HFFc6 (cell line): ENCODE measurements at regions not wholly inside any gene's neighbourhood (a gene's known extent, or its start where the extent isn't known, plus 50 kb on each side); places are given as distances from the start of the nearest gene placed in this dataset.

Source experiments
- DNase-seq: peaks from one replicate; pipeline ENCODE4 v3.0.0-alpha.2; 2018
- H3K27ac Mint-ChIP-seq: 2 replicates; pipeline ENCODE4 v1.8.0; 2020; ENCODE audit warnings: mild to moderate bottlenecking, mixed read lengths
- H3K27me3 Mint-ChIP-seq: 2 replicates; pipeline ENCODE4 v1.8.0; 2021; ENCODE audit warnings: mild to moderate bottlenecking, moderate library complexity, mixed read lengths; ENCODE audit not compliant: insufficient read depth
- H3K36me3 Mint-ChIP-seq: 2 replicates; pipeline ENCODE4 v1.8.0; 2021; ENCODE audit warnings: low read depth, mixed read lengths
- H3K4me1 Mint-ChIP-seq: 2 replicates; pipeline ENCODE4 v1.8.0; 2020; ENCODE audit warnings: low read depth, mixed read lengths
- H3K4me3 Mint-ChIP-seq: 2 replicates; pipeline ENCODE4 v1.8.0; 2020; ENCODE audit warnings: mild to moderate bottlenecking, moderate library complexity, mixed read lengths
- H3K9me3 Mint-ChIP-seq: 2 replicates; pipeline ENCODE4 v1.8.0; 2020; ENCODE audit warnings: mild to moderate bottlenecking, mixed read lengths
- TF ChIP-seq, protein P1 (sequence below): fragments of 200-600 bp; sonication (generic); IDR thresholded peaks from 2 replicates; pipeline ENCODE4 v1.5.0; 2021; ENCODE audit warnings: antibody characterized with exemption, mild to moderate bottlenecking

DNA sequence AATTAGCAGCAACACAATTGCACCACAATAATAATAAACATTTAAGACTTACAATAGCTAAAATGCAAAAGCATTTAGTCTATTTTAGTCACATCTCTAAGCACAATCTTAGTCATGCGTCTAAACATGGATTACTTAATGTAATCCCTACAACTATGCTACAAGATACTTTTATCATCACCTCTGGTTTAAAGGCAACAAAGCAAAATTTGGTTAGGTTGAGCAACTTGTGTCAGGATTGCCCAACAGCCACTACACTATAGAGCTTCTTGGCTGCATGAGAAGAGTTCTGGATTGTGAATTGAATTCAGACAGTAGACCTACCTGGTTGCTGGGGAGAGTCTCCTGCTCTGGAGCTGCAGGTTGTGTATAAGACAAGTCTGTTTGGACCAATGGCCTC, 146.5 kb upstream of the PUDP start:
- TF ChIP-seq, protein P1, sequence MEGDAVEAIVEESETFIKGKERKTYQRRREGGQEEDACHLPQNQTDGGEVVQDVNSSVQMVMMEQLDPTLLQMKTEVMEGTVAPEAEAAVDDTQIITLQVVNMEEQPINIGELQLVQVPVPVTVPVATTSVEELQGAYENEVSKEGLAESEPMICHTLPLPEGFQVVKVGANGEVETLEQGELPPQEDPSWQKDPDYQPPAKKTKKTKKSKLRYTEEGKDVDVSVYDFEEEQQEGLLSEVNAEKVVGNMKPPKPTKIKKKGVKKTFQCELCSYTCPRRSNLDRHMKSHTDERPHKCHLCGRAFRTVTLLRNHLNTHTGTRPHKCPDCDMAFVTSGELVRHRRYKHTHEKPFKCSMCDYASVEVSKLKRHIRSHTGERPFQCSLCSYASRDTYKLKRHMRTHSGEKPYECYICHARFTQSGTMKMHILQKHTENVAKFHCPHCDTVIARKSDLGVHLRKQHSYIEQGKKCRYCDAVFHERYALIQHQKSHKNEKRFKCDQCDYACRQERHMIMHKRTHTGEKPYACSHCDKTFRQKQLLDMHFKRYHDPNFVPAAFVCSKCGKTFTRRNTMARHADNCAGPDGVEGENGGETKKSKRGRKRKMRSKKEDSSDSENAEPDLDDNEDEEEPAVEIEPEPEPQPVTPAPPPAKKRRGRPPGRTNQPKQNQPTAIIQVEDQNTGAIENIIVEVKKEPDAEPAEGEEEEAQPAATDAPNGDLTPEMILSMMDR: no peak
- Mint-ChIP-seq H3K4me1 (no peaks in the 10 kb centered on the region), H3K27me3 (no peaks in the 10 kb centered on the region), H3K4me3 (no peak overlapping the region), H3K9me3 (no peaks in the 10 kb centered on the region), H3K27ac (no peak overlapping the region), H3K36me3 (no peaks in the 10 kb centered on the region)
- peak; percentile 10 for DNase-seq

DNA sequence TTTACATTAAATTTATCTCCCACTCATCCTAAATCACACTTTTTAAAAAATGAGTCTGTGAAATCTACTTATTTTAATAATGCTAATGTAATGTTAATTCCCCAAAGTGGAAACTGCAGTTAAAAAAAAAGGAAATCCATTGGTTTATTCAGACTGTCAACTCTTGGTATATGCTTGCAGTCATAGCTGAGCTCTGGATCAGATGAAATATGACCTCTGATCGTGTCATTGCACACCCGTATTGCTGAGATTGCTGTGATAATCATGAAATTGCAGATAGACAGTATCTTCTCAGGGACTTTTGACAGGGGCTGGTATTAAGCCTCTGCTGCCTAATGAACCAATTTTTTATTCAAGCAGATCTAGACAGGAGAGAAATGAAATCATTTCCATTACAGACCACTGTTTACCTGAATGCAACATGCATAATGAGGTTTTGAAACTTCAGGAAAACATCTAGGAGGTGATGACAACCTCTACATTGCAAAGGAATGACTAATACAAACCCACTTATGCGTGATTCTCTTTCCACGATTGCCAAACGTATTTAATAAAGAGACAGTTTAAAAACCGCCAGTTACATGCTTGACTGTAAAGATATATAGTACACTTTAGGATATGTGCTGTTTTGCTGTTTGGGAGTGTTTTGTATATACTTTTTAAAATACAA, 138.3 kb upstream of the PUDP start:
- H3K27me3 Mint-ChIP-seq: no peaks in the 10 kb centered on the region
- DNase-seq: no peak
- TF ChIP-seq, protein P1: no peak
- no peaks in the 10 kb centered on the region for H3K9me3 Mint-ChIP-seq
- H3K27ac Mint-ChIP-seq: peak overlapping the region; percentile 18; the same call in 1 of the 2 replicates
- peaks cover 16% of the 10 kb centered on the region for H3K4me1 Mint-ChIP-seq
- H3K4me3 Mint-ChIP-seq: peak overlapping the region; percentile 57
- no peaks in the 10 kb centered on the region for H3K36me3 Mint-ChIP-seq

DNA sequence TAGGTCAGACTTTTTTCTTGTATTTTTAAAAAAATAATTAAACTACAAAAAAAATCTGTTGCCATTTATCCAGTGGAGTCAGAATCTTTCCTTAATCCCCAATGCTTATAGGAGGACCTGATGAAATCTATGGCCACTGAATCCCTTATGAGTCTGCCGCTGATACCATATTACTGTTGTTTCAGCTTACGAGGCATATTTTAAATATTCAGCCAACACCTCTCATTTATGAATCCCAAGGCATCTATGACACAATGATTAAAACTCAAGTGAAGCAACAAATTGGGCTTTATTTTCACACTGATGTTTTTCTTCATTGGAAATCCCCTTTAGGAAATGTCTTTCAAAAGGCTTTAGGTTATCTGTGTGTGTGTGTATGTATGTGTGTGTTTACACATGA, 137.8 kb upstream of the PUDP start:
- no peak overlapping the region for H3K27ac Mint-ChIP-seq
- TF ChIP-seq, protein P1: no peak
- H3K4me3 Mint-ChIP-seq: no peak overlapping the region
- no peak for DNase-seq
- no peaks in the 10 kb centered on the region for H3K36me3 Mint-ChIP-seq
- peaks cover 21% of the 10 kb centered on the region for H3K4me1 Mint-ChIP-seq
- no peaks in the 10 kb centered on the region for H3K27me3 Mint-ChIP-seq
- no peaks in the 10 kb centered on the region for H3K9me3 Mint-ChIP-seq

DNA sequence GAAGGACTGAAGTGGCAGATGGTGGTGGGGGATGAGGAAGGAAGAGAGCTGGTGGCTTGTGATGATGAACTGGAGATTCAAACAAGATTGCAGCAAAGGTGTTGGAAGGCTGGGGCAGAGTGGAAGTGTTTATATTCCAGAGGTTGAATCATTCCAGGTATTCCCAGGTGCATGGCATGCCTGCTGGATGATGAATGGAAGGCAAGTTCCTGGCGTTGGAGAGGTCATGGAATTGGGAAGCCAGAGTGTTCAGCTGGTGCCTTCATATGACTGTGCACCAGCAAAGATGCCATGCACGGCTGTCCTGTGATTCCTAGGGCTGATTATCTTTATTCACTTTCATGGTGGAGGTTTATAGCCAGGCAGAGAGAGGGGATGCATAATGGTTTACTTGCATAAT, 135.8 kb upstream of the PUDP start:
- DNase-seq: no peak
- Mint-ChIP-seq H3K27ac (no peak overlapping the region), H3K27me3 (no peaks in the 10 kb centered on the region), H3K36me3 (no peaks in the 10 kb centered on the region), H3K4me1 (peaks cover 31% of the 10 kb centered on the region), H3K4me3 (no peak overlapping the region), H3K9me3 (no peaks in the 10 kb centered on the region)
- TF ChIP-seq, protein P1: no peak

DNA sequence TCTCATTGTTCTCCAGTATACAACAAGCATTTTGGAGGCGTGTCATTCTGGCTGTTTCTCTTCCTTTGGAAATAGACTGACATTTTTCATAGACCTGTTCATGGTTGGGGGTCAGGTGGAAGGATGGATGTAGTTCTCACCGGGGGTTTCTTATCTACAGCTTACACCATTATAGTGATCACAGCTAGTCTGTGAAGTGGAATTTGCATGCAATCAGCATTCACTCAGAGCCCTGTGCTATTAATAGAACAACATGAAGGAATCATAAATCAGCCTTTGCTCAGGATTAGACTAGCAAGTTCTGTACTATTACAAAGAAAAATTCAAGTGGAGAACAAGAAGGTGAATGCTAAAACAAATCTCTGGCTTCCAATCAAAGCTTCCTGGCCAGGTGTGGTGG, 132.6 kb upstream of the PUDP start:
- no peak overlapping the region for H3K4me3 Mint-ChIP-seq
- H3K4me1 Mint-ChIP-seq: peaks cover 16% of the 10 kb centered on the region
- H3K36me3 Mint-ChIP-seq: no peaks in the 10 kb centered on the region
- no peak for DNase-seq
- H3K27me3 Mint-ChIP-seq: no peaks in the 10 kb centered on the region
- no peak overlapping the region; the same call in 1 of the 2 replicates for H3K27ac Mint-ChIP-seq
- no peaks in the 10 kb centered on the region for H3K9me3 Mint-ChIP-seq
- TF ChIP-seq, protein P1: no peak
